Ascending aorta (tissue), 2 donors: ENCODE measurements at regions not wholly inside any gene's neighbourhood (a gene's known extent, or its start where the extent isn't known, plus 50 kb on each side); places are given as distances from the start of the nearest gene placed in this dataset.

Source experiments
- DNase-seq, 2 donors: peaks; one replicate each; pipeline ENCODE4 v3.0.0-alpha.2; 2019; ENCODE audit warnings: low spot score in 2 of 2
- H3K27ac ChIP-seq, 2 donors: fragments of 200-600 bp; sonication (generic); one replicate each; pipeline ENCODE4 v1.5.1; 2016 to 2017; ENCODE audit warnings: mild to moderate bottlenecking in 1 of 2
- H3K27me3 ChIP-seq: fragments of 200-600 bp; sonication (generic); one replicate; pipeline ENCODE4 v1.5.1; 2017
- H3K36me3 ChIP-seq, 2 donors: fragments of 200-600 bp; sonication (generic); one replicate each; pipeline ENCODE4 v1.5.1; 2016
- H3K4me1 ChIP-seq, 2 donors: fragments of 200-600 bp; sonication (generic); one replicate each; pipeline ENCODE4 v1.5.1; 2016 to 2017; ENCODE audit warnings: mild to moderate bottlenecking in 1 of 2
- H3K4me3 ChIP-seq, 2 donors: fragments of 200-600 bp; sonication (generic); one replicate each; pipeline ENCODE4 v1.5.1; 2016 to 2017; ENCODE audit warnings: mild to moderate bottlenecking in 1 of 2
- H3K9me3 ChIP-seq, 2 donors: fragments of 200-600 bp; sonication (generic); one replicate each; pipeline ENCODE4 v1.5.1; 2016
- intact Hi-C: fragments of 100-400 bp; cut with DNase I; formaldehyde crosslinking; loops from one replicate; pipeline ENCODE4 v1.15.1; 2023
- TF ChIP-seq, protein P1 (sequence below), 3 experiments: fragments of 200-600 bp in 2 of 3; fragments of 450-650 bp in 1 of 3; sonication (generic) in 2 of 3; IDR thresholded peaks; one replicate each; pipeline ENCODE4 v1.5.1; 2016 to 2019; ENCODE audit warnings: antibody characterized with exemption in 3 of 3, mild to moderate bottlenecking in 1 of 3, moderate library complexity in 1 of 3

DNA sequence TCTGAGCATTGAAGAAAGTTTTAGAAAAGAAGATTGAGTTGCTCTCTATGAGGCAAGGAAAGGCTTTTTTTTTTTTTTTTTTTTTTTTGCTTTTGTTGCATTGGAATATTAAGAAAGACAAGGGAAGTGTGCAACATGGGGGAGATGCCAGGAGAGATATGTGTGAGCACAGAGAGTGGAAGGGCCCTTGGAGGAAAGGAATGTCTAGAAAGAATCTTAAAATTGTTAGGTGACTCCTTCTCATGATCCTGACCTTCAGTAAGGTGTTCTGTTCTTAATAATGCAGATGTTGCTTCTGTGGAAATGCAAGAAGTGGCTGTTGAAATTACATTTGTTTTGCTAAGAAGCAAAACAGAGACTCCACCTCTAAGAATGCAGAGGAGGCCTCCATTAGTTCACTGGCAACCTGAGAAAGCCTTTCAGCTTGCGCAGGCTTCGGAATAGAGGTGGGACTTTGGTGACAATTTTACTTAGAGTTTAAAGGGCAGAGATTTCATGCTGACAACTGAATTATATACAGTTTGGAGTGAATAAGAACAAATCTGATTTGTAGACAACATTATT is 118.0 kb upstream of the ASCC3 start:
- Histone ChIP-seq H3K9me3 (peaks cover 0 to 4% of the 10 kb centered on the region in 2 donors), H3K36me3 (no peaks in the 10 kb centered on the region), H3K27ac (no peak overlapping the region), H3K27me3 (no peaks in the 10 kb centered on the region), H3K4me3 (no peak overlapping the region), H3K4me1 (no peaks in the 10 kb centered on the region)
- no peak for DNase-seq
- TF ChIP-seq, protein P1, sequence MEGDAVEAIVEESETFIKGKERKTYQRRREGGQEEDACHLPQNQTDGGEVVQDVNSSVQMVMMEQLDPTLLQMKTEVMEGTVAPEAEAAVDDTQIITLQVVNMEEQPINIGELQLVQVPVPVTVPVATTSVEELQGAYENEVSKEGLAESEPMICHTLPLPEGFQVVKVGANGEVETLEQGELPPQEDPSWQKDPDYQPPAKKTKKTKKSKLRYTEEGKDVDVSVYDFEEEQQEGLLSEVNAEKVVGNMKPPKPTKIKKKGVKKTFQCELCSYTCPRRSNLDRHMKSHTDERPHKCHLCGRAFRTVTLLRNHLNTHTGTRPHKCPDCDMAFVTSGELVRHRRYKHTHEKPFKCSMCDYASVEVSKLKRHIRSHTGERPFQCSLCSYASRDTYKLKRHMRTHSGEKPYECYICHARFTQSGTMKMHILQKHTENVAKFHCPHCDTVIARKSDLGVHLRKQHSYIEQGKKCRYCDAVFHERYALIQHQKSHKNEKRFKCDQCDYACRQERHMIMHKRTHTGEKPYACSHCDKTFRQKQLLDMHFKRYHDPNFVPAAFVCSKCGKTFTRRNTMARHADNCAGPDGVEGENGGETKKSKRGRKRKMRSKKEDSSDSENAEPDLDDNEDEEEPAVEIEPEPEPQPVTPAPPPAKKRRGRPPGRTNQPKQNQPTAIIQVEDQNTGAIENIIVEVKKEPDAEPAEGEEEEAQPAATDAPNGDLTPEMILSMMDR (IDR thresholded peaks at IDR 0.05), result no peak
- intact Hi-C loops, result no loop called here

GRCh38 chr6:101000341-101000740 is 119.2 kb upstream of the ASCC3 start:
- DNase-seq, result no peak
- intact Hi-C loops, result no loop called here
- no peaks in the 10 kb centered on the region for H3K27me3 ChIP-seq
- no peaks in the 10 kb centered on the region for H3K36me3 ChIP-seq
- H3K4me3 ChIP-seq, result no peak overlapping the region
- no peak overlapping the region for H3K27ac ChIP-seq
- H3K4me1 ChIP-seq, result no peaks in the 10 kb centered on the region
- H3K9me3 ChIP-seq, result peaks cover 0 to 4% of the 10 kb centered on the region in 2 donors
- TF ChIP-seq, protein P1 (IDR thresholded peaks at IDR 0.05), result no peak

DNA sequence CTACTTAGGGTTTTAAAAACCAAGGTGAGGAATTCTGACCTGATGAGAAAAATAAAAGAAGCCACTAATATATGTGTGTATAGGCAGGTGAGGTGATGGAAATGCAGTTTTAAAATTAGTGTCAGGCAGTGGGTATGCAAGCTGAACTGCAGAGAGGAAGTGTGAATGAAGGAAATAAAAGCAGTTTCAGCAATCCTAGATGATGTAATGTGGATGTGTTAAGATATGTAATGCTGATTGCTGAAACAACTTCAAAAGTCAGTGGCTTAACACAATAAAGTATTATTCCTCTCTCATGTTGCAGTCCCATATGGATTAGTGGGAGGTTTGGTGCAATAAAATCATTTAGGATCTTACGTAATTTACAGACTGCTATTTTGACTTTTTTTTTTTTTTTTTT is 119.9 kb upstream of the ASCC3 start:
- H3K27ac ChIP-seq, result no peak overlapping the region
- H3K9me3 ChIP-seq, result peaks cover 0 to 4% of the 10 kb centered on the region in 2 donors
- no peak overlapping the region for H3K4me3 ChIP-seq
- no peaks in the 10 kb centered on the region for H3K4me1 ChIP-seq
- H3K27me3 ChIP-seq, result no peaks in the 10 kb centered on the region
- TF ChIP-seq, protein P1 (IDR thresholded peaks at IDR 0.05), result no peak
- no peaks in the 10 kb centered on the region for H3K36me3 ChIP-seq
- DNase-seq, result no peak
- intact Hi-C loops, result no loop called here

- no peak overlapping the region for H3K4me3 ChIP-seq
- no peaks in the 10 kb centered on the region for H3K36me3 ChIP-seq
- TF ChIP-seq, protein P1 (IDR thresholded peaks at IDR 0.05), result no peak
- no peak for DNase-seq
- no peaks in the 10 kb centered on the region for H3K4me1 ChIP-seq
- peaks cover 0 to 4% of the 10 kb centered on the region in 2 donors for H3K9me3 ChIP-seq
- H3K27me3 ChIP-seq, result no peaks in the 10 kb centered on the region
- intact Hi-C loops, result no loop called here
- no peak overlapping the region for H3K27ac ChIP-seq
These were observed 120.5 kb upstream of the ASCC3 start for GRCh38 chr6:101001607-101002006.

GRCh38 chr6:101003075-101003474 is 121.9 kb upstream of the ASCC3 start:
- intact Hi-C loops, result no loop called here
- DNase-seq, result no peak
- H3K36me3 ChIP-seq, result no peaks in the 10 kb centered on the region
- H3K4me1 ChIP-seq, result no peaks in the 10 kb centered on the region
- no peaks in the 10 kb centered on the region for H3K27me3 ChIP-seq
- TF ChIP-seq, protein P1 (IDR thresholded peaks at IDR 0.05), result no peak
- no peak overlapping the region for H3K27ac ChIP-seq
- peaks cover 0 to 4% of the 10 kb centered on the region in 2 donors for H3K9me3 ChIP-seq
- no peak overlapping the region for H3K4me3 ChIP-seq

- intact Hi-C loops, result no loop called here
- Histone ChIP-seq H3K4me1 (no peaks in the 10 kb centered on the region), H3K4me3 (no peak overlapping the region), H3K27ac (no peak overlapping the region), H3K36me3 (no peaks in the 10 kb centered on the region), H3K9me3 (no peaks in the 10 kb centered on the region), H3K27me3 (no peaks in the 10 kb centered on the region)
- TF ChIP-seq, protein P1 (IDR thresholded peaks at IDR 0.05), result no peak
- no peak for DNase-seq
These were observed 130.1 kb upstream of the ASCC3 start for GRCh38 chr6:101011186-101011585.
